ENCODE measurements at regions not wholly inside any gene's neighbourhood (a gene's known extent, or its start where the extent isn't known, plus 50 kb on each side); places are given as distances from the start of the nearest gene placed in this dataset.

- H3K4me3 ChIP-seq (ENCODE audit: low read length, poor library complexity, severe bottlenecking) = no peak overlapping the region
- H3K4me2 ChIP-seq (ENCODE audit: low read depth, low read length, poor library complexity, severe bottlenecking) = no peak overlapping the region
- no peaks in the 10 kb centered on the region for H3K79me2 ChIP-seq (ENCODE audit: insufficient read depth, low read length)
- H3K27me3 ChIP-seq (ENCODE audit: insufficient read depth, low read length, poor library complexity, severe bottlenecking) = no peaks in the 10 kb centered on the region
- H3K36me3 ChIP-seq (ENCODE audit: insufficient read depth, low read length) = no peaks in the 10 kb centered on the region
- H4K20me1 ChIP-seq (ENCODE audit: insufficient read depth, low read length, poor library complexity, severe bottlenecking) = no peaks in the 10 kb centered on the region
- no peaks in the 10 kb centered on the region for H3K9me2 ChIP-seq (replicated peaks; ENCODE audit: low read depth, low read length)
- TF ChIP-seq CTCF (conservative IDR thresholded peaks at IDR 0.05; ENCODE audit: low read length) (no peak), EZH2phosphoT487 (IDR thresholded peaks at IDR 0.05; ENCODE audit: borderline replicate concordance) (no peak)
- no peak overlapping the region for H2AFZ ChIP-seq (ENCODE audit: low read length)
- no peaks in the 10 kb centered on the region for H3K4me1 ChIP-seq (ENCODE audit: insufficient read depth, low read length, poor library complexity, severe bottlenecking)
- no peaks in the 10 kb centered on the region for H3F3A ChIP-seq (ENCODE audit: low read depth)
- H3K9ac ChIP-seq (ENCODE audit: low read depth, low read length, poor library complexity, severe bottlenecking) = no peak overlapping the region
- H3K9me3 ChIP-seq (ENCODE audit: insufficient read depth, low read depth, low read length) = peaks cover 3% of the 10 kb centered on the region; the same call in 1 of the 2 replicates
Observed at GRCh38 chr2:121162893-121163292, 122.1 kb downstream of the TFCP2L1 start.

- H3K9ac ChIP-seq (ENCODE audit: low read depth, low read length, poor library complexity, severe bottlenecking) = no peak overlapping the region
- H4K20me1 ChIP-seq (ENCODE audit: insufficient read depth, low read length, poor library complexity, severe bottlenecking) = no peaks in the 10 kb centered on the region
- no peaks in the 10 kb centered on the region for H3K4me1 ChIP-seq (ENCODE audit: insufficient read depth, low read length, poor library complexity, severe bottlenecking)
- H3K9me2 ChIP-seq (replicated peaks; ENCODE audit: low read depth, low read length) = no peaks in the 10 kb centered on the region
- H3K4me3 ChIP-seq (ENCODE audit: low read length, poor library complexity, severe bottlenecking) = no peak overlapping the region
- H3K4me2 ChIP-seq (ENCODE audit: low read depth, low read length, poor library complexity, severe bottlenecking) = no peak overlapping the region
- H3K79me2 ChIP-seq (ENCODE audit: insufficient read depth, low read length) = no peaks in the 10 kb centered on the region
- no peaks in the 10 kb centered on the region for H3K27me3 ChIP-seq (ENCODE audit: insufficient read depth, low read length, poor library complexity, severe bottlenecking)
- no peaks in the 10 kb centered on the region for H3K9me3 ChIP-seq (ENCODE audit: insufficient read depth, low read depth, low read length)
- TF ChIP-seq CTCF (conservative IDR thresholded peaks at IDR 0.05; ENCODE audit: low read length) (no peak), EZH2phosphoT487 (IDR thresholded peaks at IDR 0.05; ENCODE audit: borderline replicate concordance) (no peak)
- no peaks in the 10 kb centered on the region for H3F3A ChIP-seq (ENCODE audit: low read depth)
- H2AFZ ChIP-seq (ENCODE audit: low read length) = no peak overlapping the region
- H3K36me3 ChIP-seq (ENCODE audit: insufficient read depth, low read length) = no peaks in the 10 kb centered on the region
Observed at GRCh38 chr2:121164042-121164441, 121.0 kb downstream of the TFCP2L1 start.

- Histone ChIP-seq H3K27me3 (ENCODE audit: insufficient read depth, low read length, poor library complexity, severe bottlenecking) (no peaks in the 10 kb centered on the region), H3K4me3 (ENCODE audit: low read length, poor library complexity, severe bottlenecking) (no peak overlapping the region), H4K20me1 (ENCODE audit: insufficient read depth, low read length, poor library complexity, severe bottlenecking) (no peaks in the 10 kb centered on the region), H3K36me3 (ENCODE audit: insufficient read depth, low read length) (no peaks in the 10 kb centered on the region), H2AFZ (ENCODE audit: low read length) (no peak overlapping the region), H3K4me1 (ENCODE audit: insufficient read depth, low read length, poor library complexity, severe bottlenecking) (no peaks in the 10 kb centered on the region), H3K9me3 (ENCODE audit: insufficient read depth, low read depth, low read length) (no peaks in the 10 kb centered on the region), H3K79me2 (ENCODE audit: insufficient read depth, low read length) (no peaks in the 10 kb centered on the region), H3K9ac (ENCODE audit: low read depth, low read length, poor library complexity, severe bottlenecking) (no peak overlapping the region), H3F3A (ENCODE audit: low read depth) (no peaks in the 10 kb centered on the region), H3K9me2 (replicated peaks; ENCODE audit: low read depth, low read length) (no peaks in the 10 kb centered on the region), H3K4me2 (ENCODE audit: low read depth, low read length, poor library complexity, severe bottlenecking) (no peak overlapping the region)
- TF ChIP-seq EZH2phosphoT487 (IDR thresholded peaks at IDR 0.05; ENCODE audit: borderline replicate concordance) (no peak), CTCF (conservative IDR thresholded peaks at IDR 0.05; ENCODE audit: low read length) (no peak)
Observed at GRCh38 chr2:121165038-121165542, 119.9 kb downstream of the TFCP2L1 start.
